Endothelial cell of umbilical vein (primary cell): ENCODE measurements at regions not wholly inside any gene's neighbourhood (a gene's known extent, or its start where the extent isn't known, plus 50 kb on each side); places are given as distances from the start of the nearest gene placed in this dataset.

Source experiments
- BruUV-seq: library from RNA; stranded (reverse); fragments of 400-500 nt; replicated peaks from 2 replicates; lab custom pipeline; 2021; lab: Mats Ljungman, UMichigan
- CTCF ChIA-PET: fragments of 300-600, 350-600 bp; sonication (Branson Sonifier 250); formaldehyde crosslinking; loops from one replicate; lab custom pipeline; 2021; ENCODE audit warnings: antibody characterized with exemption, inconsistent platforms; lab: Charles Lee
- POLR2A ChIA-PET: fragments of 300-600, 350-600 bp; sonication (Branson Sonifier 250); formaldehyde crosslinking; loops from one replicate; lab custom pipeline; 2021; ENCODE audit warnings: antibody characterized with exemption, inconsistent platforms; lab: Charles Lee
- DNase-seq: peaks from one replicate; pipeline ENCODE4 v3.0.0-alpha.2; 2011; ENCODE audit warnings: low read depth, low spot score
- FAIRE-seq: peaks from 2 replicates; lab custom pipeline; 2011; peaks lifted over from hg19 to GRCh38; lab: Jason Lieb, UNC
- H2AFZ ChIP-seq: 2 replicates; pipeline ENCODE4 v1.6.0; 2012; ENCODE audit warnings: low read depth, low read length, control low read depth, inconsistent platforms
- H3K27ac ChIP-seq: 2 replicates; pipeline ENCODE4 v1.5.1; 2011; ENCODE audit warnings: low read depth, mild to moderate bottlenecking, control low read depth, low read length, moderate library complexity; ENCODE audit not compliant: insufficient read depth
- H3K27me3 ChIP-seq, 2 experiments: 2 replicates each; pipeline versions ENCODE4 v1.6.0 to v1.6.1; 2011; ENCODE audit warnings: low read length in 2 of 2, mixed read lengths in 1 of 2; ENCODE audit not compliant: control insufficient read depth in 2 of 2, insufficient read depth in 2 of 2
- H3K36me3 ChIP-seq, 2 experiments: 2 replicates in 1 of 2; 3 replicates in 1 of 2; pipeline ENCODE4 v1.5.1; 2011; ENCODE audit warnings: low read length in 2 of 2, mild to moderate bottlenecking in 1 of 2, moderate library complexity in 1 of 2; ENCODE audit not compliant: control insufficient read depth in 2 of 2, insufficient read depth in 2 of 2; ENCODE audit errors: extremely low read depth in 1 of 2
- H3K4me1 ChIP-seq: 3 replicates; pipeline ENCODE4 v1.5.1; 2011; ENCODE audit warnings: mild to moderate bottlenecking, low read length; ENCODE audit not compliant: control insufficient read depth, insufficient read depth; ENCODE audit errors: extremely low read depth
- H3K4me2 ChIP-seq: 2 replicates; pipeline ENCODE4 v1.6.1; 2011; ENCODE audit warnings: low read length, control low read depth, mixed read lengths; ENCODE audit not compliant: insufficient read depth
- H3K4me3 ChIP-seq, 3 experiments: fragments of 200-600 bp in 1 of 3; sonication (generic), shearing (Covaris generic) in 1 of 3; replicated peaks in 1 of 3; 2 replicates each; pipeline ENCODE4 v1.5.1; 2011 to 2016; ENCODE audit warnings: control low read depth in 3 of 3, low read length in 3 of 3, mild to moderate bottlenecking in 2 of 3, inconsistent platforms in 1 of 3, low read depth in 1 of 3, moderate library complexity in 1 of 3; ENCODE audit not compliant: insufficient read depth in 1 of 3
- H3K79me2 ChIP-seq: 2 replicates; pipeline ENCODE4 v1.6.0; 2012; ENCODE audit warnings: low read length, inconsistent platforms; ENCODE audit not compliant: control insufficient read depth, insufficient read depth
- H3K9ac ChIP-seq: replicated peaks from 2 replicates; pipeline ENCODE3; 2011; ENCODE audit warnings: low read length, control low read depth; ENCODE audit not compliant: insufficient read depth; ENCODE audit errors: extremely low read depth
- H3K9me1 ChIP-seq: replicated peaks from 3 replicates; pipeline ENCODE4 v1.6.0; 2011; ENCODE audit warnings: mild to moderate bottlenecking, low read length; ENCODE audit not compliant: control insufficient read depth, insufficient read depth; ENCODE audit errors: extremely low read depth
- H3K9me3 ChIP-seq: replicated peaks from 2 replicates; pipeline ENCODE4 v1.5.1; 2012; ENCODE audit warnings: low read length, inconsistent platforms; ENCODE audit not compliant: control insufficient read depth, insufficient read depth
- H4K20me1 ChIP-seq: replicated peaks from 2 replicates; pipeline ENCODE3; 2011; ENCODE audit warnings: mild to moderate bottlenecking, low read length; ENCODE audit not compliant: control insufficient read depth, insufficient read depth; ENCODE audit errors: extremely low read depth
- CTCF ChIP-seq, 2 donors: IDR thresholded peaks; 1 replicate in 1 of 2; 2 replicates in 1 of 2; pipeline ENCODE4 v1.5.1; 2011; ENCODE audit warnings: low read length in 2 of 2, mild to moderate bottlenecking in 2 of 2, moderate library complexity in 2 of 2, control low read depth in 1 of 2, inconsistent platforms in 1 of 2, low read depth in 1 of 2; ENCODE audit not compliant: insufficient read depth in 1 of 2; ENCODE audit errors: extremely low read depth in 1 of 2
- EZH2 ChIP-seq: IDR thresholded peaks from 2 replicates; pipeline ENCODE4 v1.6.1; 2012; ENCODE audit warnings: borderline replicate concordance, low read depth, mild to moderate bottlenecking, moderate library complexity, low read length, inconsistent platforms; ENCODE audit not compliant: severe bottlenecking
- FOS ChIP-seq: IDR thresholded peaks from 2 replicates; pipeline ENCODE4 v1.6.1; 2011; ENCODE audit warnings: mild to moderate bottlenecking, low read length, moderate library complexity, borderline replicate concordance; ENCODE audit not compliant: insufficient read depth
- GATA2 ChIP-seq: IDR thresholded peaks from 2 replicates; pipeline ENCODE4 v1.7.0; 2011; ENCODE audit warnings: low read depth, mild to moderate bottlenecking, moderate library complexity, mixed read lengths, low read length; ENCODE audit not compliant: insufficient read length, insufficient read depth
- JUN ChIP-seq: IDR thresholded peaks from 2 replicates; pipeline ENCODE4 v1.6.1; 2011; ENCODE audit warnings: borderline replicate concordance, low read depth; ENCODE audit not compliant: insufficient read length, insufficient read depth
- MYC ChIP-seq: IDR thresholded peaks from one replicate; pipeline ENCODE4 v1.6.1; 2011; ENCODE audit warnings: mild to moderate bottlenecking, low read depth, low read length
- POLR2A ChIP-seq: IDR thresholded peaks from 2 replicates; pipeline ENCODE4 v1.6.1; 2012; ENCODE audit warnings: low read depth, mild to moderate bottlenecking, control low read depth, low read length
- POLR2AphosphoS5 ChIP-seq: IDR thresholded peaks from 2 replicates; pipeline ENCODE4 v1.6.1; 2012; ENCODE audit warnings: low read depth, mild to moderate bottlenecking, control low read depth, low read length, moderate library complexity; ENCODE audit not compliant: insufficient read depth
- dilution Hi-C: fragments of 300-500 bp; cut with MboI; formaldehyde crosslinking; loops from one replicate; pipeline ENCODE4 v1.15.0; 2019; ENCODE audit warnings: low sequenced_read_pairs; ENCODE audit not compliant: extremely low pct_ligation_motif_present
- intact Hi-C: fragments of 100-400 bp; cut with micrococcal nuclease; formaldehyde crosslinking; loops from one replicate; pipeline ENCODE4 v1.10.0; 2022
- TF ChIP-seq, protein P1 (sequence below): IDR thresholded peaks from 2 replicates; pipeline ENCODE4 v1.6.1; 2011; ENCODE audit not compliant: insufficient read depth, insufficient read length

DNA sequence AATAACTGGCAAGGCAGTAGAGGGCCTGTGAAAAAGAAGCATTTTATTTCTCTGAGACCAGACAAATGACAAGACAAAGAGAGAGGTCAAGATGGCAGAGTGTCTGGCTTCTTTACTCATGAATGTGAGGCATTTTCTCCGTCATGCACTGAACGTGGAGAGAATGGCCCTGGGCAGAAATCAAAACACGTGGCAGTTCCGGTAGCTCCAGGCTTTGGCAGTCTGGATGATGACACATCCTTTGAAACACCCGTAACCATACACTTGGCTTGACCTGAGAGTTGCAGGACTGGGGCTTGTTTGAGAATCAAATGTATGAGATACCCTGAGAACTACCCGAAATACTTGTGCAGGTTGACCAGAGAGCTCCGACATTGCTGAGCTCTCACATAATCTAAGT lies 537.6 kb downstream of the ACTR3B start:
- H4K20me1 ChIP-seq = no peaks in the 10 kb centered on the region
- H3K36me3 ChIP-seq = no peaks in the 10 kb centered on the region
- H3K27ac ChIP-seq = no peak overlapping the region
- no peak for TF ChIP-seq EZH2
- no peak for TF ChIP-seq GATA2
- TF ChIP-seq FOS = no peak
- no peak for TF ChIP-seq MYC
- FAIRE-seq (no peak), DNase-seq (no peak)
- H3K4me2 ChIP-seq = no peak overlapping the region
- intact Hi-C loops = no loop called here
- CTCF ChIA-PET = no interaction called here
- H3K4me3 ChIP-seq = no peak overlapping the region
- no peak overlapping the region for H2AFZ ChIP-seq
- H3K4me1 ChIP-seq = no peaks in the 10 kb centered on the region
- no peaks in the 10 kb centered on the region for H3K9me1 ChIP-seq
- H3K79me2 ChIP-seq = no peaks in the 10 kb centered on the region
- POLR2A ChIA-PET = no interaction called here
- H3K9me3 ChIP-seq = peaks cover 4% of the 10 kb centered on the region
- dilution Hi-C loops = no loop called here
- BruUV-seq = no TSS peak
- no peaks in the 10 kb centered on the region for H3K27me3 ChIP-seq
- H3K9ac ChIP-seq = no peak overlapping the region

DNA sequence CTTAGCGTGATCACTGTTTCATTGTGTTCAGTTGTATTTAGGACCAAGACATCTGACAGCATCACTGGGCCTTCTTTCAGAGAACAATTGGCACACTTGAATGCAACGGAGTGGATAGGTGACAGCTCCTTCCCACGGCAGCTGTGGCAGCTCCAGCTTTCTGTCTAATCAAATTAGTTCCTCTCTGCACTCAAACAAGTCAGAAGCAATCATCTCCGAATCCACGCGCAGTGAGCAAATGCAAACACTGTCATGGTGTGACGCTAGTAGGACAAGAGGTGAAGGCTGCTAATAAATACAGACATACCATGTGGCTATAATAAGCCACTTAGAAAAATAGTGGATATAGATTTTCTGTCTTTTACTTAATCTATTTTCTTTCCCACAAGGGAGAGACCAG lies 542.4 kb downstream of the ACTR3B start:
- no TSS peak for BruUV-seq
- intact Hi-C loops (no loop called here), dilution Hi-C loops (no loop called here)
- H3K27ac ChIP-seq = no peak overlapping the region
- no peak overlapping the region for H3K9ac ChIP-seq
- FAIRE-seq (no peak), DNase-seq (no peak)
- no peaks in the 10 kb centered on the region for H3K36me3 ChIP-seq
- peaks cover 4% of the 10 kb centered on the region for H3K9me3 ChIP-seq
- H3K4me3 ChIP-seq = no peak overlapping the region
- H3K27me3 ChIP-seq = no peaks in the 10 kb centered on the region
- no peak overlapping the region for H3K4me2 ChIP-seq
- no peak overlapping the region for H2AFZ ChIP-seq
- TF ChIP-seq MYC = no peak
- TF ChIP-seq, protein P1, sequence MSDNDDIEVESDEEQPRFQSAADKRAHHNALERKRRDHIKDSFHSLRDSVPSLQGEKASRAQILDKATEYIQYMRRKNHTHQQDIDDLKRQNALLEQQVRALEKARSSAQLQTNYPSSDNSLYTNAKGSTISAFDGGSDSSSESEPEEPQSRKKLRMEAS = no peak
- no peak for TF ChIP-seq EZH2
- no peak for TF ChIP-seq POLR2AphosphoS5
- TF ChIP-seq FOS = no peak
- no peak for TF ChIP-seq GATA2
- TF ChIP-seq POLR2A = no peak
- TF ChIP-seq CTCF (IDR thresholded peaks at IDR 0.05; ENCODE audit: extremely low read depth in 1 of 2, insufficient read depth in 1 of 2, low read depth in 1 of 2, low read length in 2 of 2) = no peak
- no peak for TF ChIP-seq JUN
- no peaks in the 10 kb centered on the region for H4K20me1 ChIP-seq
- no peaks in the 10 kb centered on the region for H3K4me1 ChIP-seq
- ChIA-PET CTCF (no interaction called here), POLR2A (no interaction called here)
- H3K79me2 ChIP-seq = no peaks in the 10 kb centered on the region
- H3K9me1 ChIP-seq = no peaks in the 10 kb centered on the region
